ENCODE measurements at regions not wholly inside any gene's neighbourhood (a gene's known extent, or its start where the extent isn't known, plus 50 kb on each side); places are given as distances from the start of the nearest gene placed in this dataset.
"Not testable (repeated sequence)": the region's sequence is repeated elsewhere in the genome, so short reads cannot be mapped to it uniquely, and the experiment has no call there.

DNA sequence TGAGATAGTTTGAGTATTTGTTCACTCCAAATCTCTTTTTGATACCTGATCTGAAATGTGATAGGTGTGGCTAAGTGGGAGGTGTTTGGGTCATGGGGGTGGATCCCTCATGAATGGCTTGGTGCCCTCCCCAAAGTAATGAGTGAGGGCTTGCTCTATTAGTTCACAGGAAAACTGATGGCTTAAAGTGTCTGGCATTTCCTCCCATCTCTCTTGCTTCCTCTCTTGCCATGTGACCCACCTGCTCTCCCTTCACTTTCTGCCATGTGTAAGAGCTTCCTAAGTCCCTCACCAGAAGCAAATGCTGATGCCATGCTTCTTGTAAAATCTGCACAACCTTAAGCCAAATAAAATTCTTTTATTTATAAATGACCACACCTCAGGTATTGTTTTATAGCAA lies 61.1 kb downstream of the MAD2L1 start:
- no peak for TF ChIP-seq CTCF (IDR thresholded peaks at IDR 0.05)
- ATAC-seq (ENCODE audit: low FRiP score) (no peak), DNase-seq (ENCODE audit: low spot score) (no peak)

DNA sequence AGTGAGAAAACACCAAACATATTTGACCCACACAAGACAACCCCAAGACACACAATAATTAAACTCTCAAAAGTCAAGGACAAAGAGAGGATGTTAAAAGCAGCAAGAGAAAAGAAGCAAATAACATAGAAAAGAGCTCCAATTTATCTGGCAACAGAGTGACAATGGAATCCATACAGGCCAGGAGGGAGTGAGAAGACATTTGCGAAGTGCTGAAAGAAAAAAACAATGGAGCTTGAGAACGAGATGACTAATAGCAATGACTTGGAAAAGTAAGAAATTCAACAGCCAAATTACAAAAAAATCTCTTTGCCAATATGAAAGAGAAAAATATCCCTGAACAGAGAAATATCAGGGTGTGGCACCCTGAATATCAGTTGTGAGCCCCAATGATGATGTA lies 61.6 kb downstream of the MAD2L1 start:
- DNase-seq (ENCODE audit: low spot score) (no peak), ATAC-seq (ENCODE audit: low FRiP score) (no peak)
- TF ChIP-seq CTCF (IDR thresholded peaks at IDR 0.05): no peak

- ATAC-seq (ENCODE audit: low FRiP score): no peak
- DNase-seq (ENCODE audit: low spot score): no peak
- no peak for TF ChIP-seq CTCF (IDR thresholded peaks at IDR 0.05)
Observed at GRCh38 chr4:120004054-120004453, 62.6 kb downstream of the MAD2L1 start.

- no peak for ATAC-seq (ENCODE audit: low FRiP score)
- no peak for DNase-seq (ENCODE audit: low spot score)
- TF ChIP-seq CTCF (IDR thresholded peaks at IDR 0.05): no peak
Observed at GRCh38 chr4:120003193-120003592, 63.5 kb downstream of the MAD2L1 start.

- no peak for TF ChIP-seq CTCF (IDR thresholded peaks at IDR 0.05)
- ATAC-seq (ENCODE audit: low FRiP score) (no peak), DNase-seq (ENCODE audit: low spot score) (no peak)
Observed at GRCh38 chr4:120001850-120002249, 64.8 kb downstream of the MAD2L1 start.

DNA sequence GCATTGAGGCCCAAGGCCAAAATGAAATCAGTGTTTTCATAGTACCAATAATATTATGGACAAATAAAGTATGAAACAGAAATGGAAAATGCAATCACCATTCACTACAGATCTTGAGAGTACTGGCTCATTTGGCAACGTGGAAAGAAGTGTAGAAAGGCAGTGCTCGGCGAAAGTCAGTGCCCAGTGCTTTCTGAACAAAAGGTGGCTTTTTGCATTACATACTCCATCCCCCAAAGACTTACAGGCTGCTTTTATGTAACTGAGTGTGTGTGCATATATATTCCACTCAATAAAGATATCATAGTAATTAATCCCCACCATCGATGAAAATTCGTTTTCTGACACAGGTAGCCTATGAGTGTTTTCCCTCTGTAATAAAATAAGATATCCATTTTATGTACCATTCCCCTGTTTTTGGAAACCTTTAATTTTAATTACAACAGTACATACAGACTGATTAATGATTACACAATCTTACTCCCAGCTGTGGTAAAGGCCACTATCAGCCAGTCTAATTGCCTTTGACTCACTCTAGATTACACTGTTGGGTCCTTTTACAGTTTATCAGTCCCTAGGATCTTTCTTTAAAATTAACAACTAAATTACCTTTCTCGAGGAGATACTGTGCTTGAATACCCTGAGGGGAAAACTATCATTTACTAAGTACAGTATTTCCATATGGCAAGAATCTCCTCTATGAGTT lies 65.9 kb downstream of the MAD2L1 start:
- DNase-seq (ENCODE audit: low spot score): no peak
- no peak for ATAC-seq (ENCODE audit: low FRiP score)
- TF ChIP-seq CTCF (IDR thresholded peaks at IDR 0.05): no peak

DNA sequence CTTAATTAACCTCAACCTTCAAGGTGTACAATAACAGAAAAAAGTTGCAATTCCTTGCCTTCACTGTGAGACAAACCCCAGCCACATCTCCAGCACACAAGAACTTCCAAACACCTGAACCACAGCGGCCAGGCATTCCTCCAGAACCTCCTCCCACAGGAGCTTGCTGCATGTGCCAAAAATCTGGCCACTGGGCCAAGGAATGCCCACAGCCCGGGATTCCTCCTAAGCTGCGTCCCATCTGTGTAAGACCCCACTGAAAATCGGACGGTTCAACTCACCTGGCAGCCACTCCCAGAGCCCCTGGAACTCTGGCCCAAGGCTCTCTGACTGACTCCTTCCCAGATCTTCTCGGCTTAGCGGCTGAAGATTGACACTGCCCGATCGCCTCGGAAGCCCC lies 70.6 kb downstream of the MAD2L1 start:
- ATAC-seq (ENCODE audit: low FRiP score); DNase-seq (ENCODE audit: low spot score): not testable (repeated sequence)
